ENCODE measurements at regions not wholly inside any gene's neighbourhood (a gene's known extent, or its start where the extent isn't known, plus 50 kb on each side); places are given as distances from the start of the nearest gene placed in this dataset.
A peak's percentile ranks its signal among the peaks of the same experiment; 100 is the strongest.

DNA sequence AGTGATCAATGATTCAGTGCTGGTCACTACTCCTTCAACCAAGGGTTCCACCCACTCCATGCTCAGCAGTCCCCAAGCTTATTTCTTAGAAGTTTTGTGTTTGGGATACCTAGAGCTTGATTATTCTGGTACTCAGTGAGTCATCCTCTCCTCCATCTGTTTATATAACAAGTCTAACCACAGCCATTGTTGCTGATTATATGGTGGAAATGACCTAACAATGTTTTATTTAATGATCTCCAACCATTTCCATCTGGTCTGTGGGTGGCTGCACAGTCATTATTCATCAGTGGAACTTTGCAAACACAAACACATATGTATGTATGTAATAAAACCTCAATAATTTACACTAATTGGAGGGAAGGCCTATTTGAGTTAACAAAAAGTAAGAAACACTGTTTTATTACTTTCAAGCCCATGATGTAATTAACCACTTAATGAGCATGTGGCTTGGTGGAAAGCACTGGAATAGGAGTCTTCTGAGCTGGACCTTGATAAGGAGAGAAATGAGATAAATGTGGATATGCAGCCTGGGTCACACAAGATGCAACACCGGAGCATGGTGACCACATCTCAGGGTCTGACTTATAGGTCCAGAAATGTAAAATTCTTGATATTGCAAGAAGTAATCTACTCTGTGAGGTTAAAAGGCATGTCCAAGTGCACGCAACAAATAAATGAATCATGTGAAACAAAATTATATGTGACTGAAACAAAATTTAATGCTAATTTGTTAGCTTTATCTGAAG lies 99.0 kb upstream of the WLS start:
- DNase-seq (ENCODE audit: low read depth in 2 of 2) = peak; percentile 66 to 74

DNA sequence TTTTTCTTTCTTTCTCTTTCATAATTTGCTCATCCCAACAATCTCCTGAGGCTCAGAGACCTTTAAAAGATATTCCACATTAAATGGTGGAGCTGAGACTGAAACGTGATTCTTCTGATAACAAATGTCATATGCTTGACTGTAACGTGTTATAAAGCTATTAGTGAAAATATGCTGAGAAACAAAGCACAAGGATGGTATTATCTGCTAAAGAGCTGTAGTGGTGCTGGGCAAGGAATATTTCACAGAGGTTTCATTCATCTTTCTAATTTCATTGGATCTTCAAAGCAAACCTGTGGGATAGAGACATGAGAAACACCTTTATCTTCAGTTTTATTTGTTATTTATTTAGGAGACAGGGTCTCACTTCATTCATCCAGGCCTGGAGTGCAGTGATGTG lies 98.1 kb upstream of the WLS start:
- DNase-seq (ENCODE audit: low read depth in 2 of 2) = no peak

DNA sequence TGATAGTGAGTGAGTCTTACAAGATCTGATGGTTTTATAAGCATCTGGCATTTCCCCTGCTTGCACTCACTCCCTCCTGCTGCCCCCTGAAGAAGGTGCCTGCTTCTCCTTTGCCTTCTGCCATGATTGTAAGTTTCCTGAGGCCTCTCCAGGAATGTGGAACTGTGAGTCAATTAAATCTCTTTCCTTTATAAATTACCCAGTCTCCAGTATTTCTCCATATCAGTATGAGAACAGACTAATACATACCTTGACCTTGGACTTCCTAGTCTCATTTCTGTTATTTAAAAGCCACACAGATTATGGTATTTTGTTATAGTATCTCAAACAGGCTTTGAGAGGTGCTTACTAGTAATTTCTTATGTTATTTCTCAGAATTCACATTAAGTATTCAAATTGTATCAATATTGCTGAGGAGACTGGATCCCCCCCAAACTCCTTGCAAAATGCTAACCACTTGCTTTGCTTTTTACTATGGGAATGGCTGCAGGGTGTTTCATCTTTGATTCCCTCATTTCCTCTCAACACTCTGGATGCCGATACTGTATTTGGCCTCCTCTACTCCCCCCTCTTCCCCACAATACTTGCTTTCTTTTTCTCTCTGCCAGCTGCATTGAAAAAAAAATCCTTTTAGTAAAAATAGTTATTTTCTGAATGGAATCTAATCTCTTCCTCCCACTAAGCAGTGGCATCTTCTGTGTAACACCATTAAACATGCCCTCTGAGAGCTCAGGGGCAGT lies 96.9 kb upstream of the WLS start:
- no peak for DNase-seq (ENCODE audit: low read depth in 2 of 2)

GRCh38 chr1:68328490-68328889 lies 96.2 kb upstream of the WLS start:
- no peak for DNase-seq (ENCODE audit: low read depth in 2 of 2)

DNA sequence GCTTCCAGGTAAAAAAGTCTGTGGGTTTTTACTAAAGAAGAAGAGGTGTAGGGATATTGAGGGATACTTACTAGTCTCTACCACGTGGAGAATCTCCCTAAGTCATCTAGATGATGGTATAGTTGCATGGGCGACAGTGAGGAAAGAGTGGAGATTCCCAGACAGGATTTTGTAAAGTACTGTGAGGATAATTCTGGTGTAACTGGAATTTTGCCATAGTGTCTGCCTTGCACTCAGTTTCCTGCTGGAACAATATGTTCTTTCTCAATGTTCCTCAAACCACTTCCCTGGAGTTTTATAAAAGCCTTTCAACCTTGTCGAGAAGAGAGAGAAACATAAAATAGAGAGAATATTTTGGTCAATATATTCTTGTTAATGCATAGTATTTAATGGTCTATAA lies 95.1 kb upstream of the WLS start:
- no peak for DNase-seq (ENCODE audit: low read depth in 2 of 2)

- DNase-seq (ENCODE audit: low read depth in 2 of 2) = no peak
Measured at GRCh38 chr1:68326481-68326880, 94.2 kb upstream of the WLS start.

- no peak for DNase-seq (ENCODE audit: low read depth in 2 of 2)
Measured at GRCh38 chr1:68324316-68324715, 92.0 kb upstream of the WLS start.

DNA sequence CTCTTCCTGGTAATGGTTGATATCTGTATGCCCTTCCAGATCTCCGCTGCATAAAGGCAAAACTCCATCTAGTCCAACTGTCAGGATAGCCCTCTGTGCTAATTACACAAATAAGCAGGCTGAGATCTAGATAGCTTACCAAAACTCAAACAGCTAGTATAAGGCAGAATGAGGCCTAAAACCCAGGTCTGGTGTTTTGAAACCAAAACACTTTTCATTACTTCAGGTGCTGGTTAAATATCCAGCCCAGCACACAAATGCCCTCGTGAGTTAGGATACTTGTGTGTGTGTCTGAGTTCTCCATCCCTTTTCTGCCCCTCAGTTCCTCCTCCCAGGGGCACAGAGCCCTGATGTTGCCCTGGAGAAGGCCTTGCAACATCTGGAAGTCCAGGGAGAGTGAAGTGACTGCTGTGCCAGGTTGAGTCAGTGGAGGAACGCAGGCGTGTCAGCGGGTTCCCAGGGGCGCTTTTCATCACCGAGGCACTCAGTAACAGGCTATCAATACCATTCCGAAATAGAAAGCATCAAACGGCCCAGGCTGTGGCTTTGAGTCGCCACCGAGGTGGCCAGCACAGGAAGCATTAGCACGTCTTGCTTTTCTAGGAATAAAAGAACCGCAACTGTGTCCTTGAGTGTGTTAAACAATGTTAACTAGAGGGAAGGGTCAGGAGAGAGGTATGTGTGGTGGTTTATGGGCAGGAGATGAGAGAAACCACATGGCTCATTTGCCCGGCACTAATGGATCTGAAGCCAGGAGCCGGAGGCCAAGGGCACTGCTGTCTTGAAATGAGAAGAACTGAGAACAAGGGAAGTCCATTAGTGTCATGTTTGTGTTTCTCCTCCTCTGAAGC lies 90.7 kb upstream of the WLS start:
- DNase-seq (ENCODE audit: low read depth in 2 of 2) = no peak

DNA sequence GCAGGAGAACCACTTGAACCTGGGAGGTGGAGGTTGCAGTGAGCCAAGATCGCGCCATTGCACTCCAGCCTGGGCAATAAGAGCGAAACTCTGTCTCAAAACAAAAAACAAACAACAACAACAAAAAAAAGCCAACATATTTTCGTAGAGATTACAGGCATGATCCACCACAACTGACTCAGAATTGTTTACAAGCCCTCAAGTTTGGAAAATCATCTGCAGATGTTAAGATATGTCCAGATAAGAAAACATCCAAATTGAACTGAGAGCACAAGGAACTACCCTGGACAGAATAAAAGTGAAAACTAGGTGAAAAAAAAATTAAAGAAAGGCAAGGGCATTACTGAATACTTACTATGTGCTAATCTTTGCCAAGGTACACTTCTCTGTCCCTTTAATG lies 89.8 kb upstream of the WLS start:
- no peak for DNase-seq (ENCODE audit: low read depth in 2 of 2)

DNA sequence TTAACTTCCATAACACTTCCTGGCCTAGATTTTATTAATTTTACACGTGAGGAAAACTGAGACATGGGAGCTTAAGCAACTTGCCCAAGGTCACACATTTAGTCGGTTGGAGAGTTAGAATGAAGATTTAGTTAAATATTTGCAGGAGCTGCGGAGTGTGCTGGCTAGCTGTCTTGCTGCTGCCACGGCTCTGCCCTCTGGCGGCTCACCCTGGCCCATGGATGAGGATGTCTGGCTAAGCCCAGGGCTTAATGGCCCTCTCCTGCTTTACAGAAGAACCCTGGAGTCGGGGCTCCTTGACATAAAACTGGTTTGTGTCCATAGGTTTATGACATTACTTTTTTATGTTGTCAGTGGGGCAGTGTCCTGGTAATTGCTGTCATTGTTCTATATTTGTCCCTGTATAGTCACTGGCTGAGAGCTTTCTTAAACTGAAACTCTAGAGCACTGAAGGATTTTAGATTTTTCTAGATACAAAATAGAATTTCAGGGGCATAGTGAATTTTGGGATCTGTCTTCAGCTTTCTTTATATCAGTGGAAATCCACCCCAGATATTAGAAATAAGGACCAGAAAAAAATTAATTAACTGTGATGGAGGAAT lies 88.9 kb upstream of the WLS start:
- no peak for DNase-seq (ENCODE audit: low read depth in 2 of 2)

GRCh38 chr1:68320349-68320748 lies 88.0 kb upstream of the WLS start:
- no peak for DNase-seq (ENCODE audit: low read depth in 2 of 2)

- no peak for DNase-seq (ENCODE audit: low read depth in 2 of 2)
Measured at GRCh38 chr1:68319907-68320306, 87.6 kb upstream of the WLS start.

- no peak for DNase-seq (ENCODE audit: low read depth in 2 of 2)
Measured at GRCh38 chr1:68317543-68317942, 85.2 kb upstream of the WLS start.

DNA sequence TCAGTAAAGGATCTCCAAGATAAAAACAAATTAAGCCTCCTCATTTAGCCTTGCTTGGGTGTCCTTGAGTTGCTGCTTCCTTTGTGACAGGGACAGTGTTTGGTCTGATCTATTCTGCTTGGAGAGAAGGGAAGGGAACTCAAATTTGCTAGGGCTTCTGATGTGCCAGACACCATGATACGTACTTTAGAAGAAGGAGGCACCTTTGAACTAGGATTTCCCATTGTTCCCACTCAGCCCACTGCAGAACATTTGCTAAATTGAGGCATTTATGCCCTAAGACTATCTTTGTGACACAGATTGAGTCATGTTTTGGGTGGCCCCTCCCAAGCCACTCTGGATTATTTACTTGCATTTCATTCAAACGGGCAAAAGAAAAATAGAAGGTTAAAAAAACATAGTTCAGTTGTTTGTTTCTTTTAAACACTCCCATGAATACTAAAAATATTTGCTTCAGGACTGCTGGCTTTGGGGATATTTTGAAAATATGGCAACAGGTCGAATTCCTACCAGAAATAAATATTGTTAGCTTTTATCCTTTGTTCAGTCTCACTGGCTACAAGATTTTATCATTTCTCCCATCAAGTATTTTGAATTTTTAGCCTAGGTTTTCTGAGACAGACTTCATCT lies 81.9 kb upstream of the WLS start:
- no peak for DNase-seq (ENCODE audit: low read depth in 2 of 2)

GRCh38 chr1:68313735-68314134 lies 81.4 kb upstream of the WLS start:
- no peak for DNase-seq (ENCODE audit: low read depth in 2 of 2)

DNA sequence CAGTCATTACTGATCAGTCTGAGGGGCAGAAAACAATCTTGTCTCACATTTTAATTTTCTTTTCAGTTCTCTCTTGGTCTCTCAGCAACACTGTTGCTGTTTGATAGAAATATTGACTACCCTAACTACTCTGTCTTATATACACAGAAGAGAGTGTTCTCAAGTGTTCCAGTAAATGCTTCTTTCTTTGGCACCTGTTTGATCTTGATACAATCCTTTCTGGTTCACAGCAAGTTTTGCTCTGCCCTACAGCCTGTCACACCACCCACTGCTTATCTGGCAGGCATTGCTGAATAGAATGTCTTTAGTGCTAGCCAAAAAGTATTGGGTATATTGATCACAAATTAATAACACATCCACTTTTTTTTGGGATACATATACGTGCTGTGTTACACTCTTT lies 75.7 kb upstream of the WLS start:
- no peak for DNase-seq (ENCODE audit: low read depth in 2 of 2)

- DNase-seq (ENCODE audit: low read depth in 2 of 2) = no peak
Measured at GRCh38 chr1:68307378-68307787, 75.1 kb upstream of the WLS start.

- DNase-seq (ENCODE audit: low read depth in 2 of 2) = no peak
Measured at GRCh38 chr1:68301471-68302001, 69.2 kb upstream of the WLS start.

- no peak for DNase-seq (ENCODE audit: low read depth in 2 of 2)
Measured at GRCh38 chr1:68294367-68295066, 62.2 kb upstream of the WLS start.

DNA sequence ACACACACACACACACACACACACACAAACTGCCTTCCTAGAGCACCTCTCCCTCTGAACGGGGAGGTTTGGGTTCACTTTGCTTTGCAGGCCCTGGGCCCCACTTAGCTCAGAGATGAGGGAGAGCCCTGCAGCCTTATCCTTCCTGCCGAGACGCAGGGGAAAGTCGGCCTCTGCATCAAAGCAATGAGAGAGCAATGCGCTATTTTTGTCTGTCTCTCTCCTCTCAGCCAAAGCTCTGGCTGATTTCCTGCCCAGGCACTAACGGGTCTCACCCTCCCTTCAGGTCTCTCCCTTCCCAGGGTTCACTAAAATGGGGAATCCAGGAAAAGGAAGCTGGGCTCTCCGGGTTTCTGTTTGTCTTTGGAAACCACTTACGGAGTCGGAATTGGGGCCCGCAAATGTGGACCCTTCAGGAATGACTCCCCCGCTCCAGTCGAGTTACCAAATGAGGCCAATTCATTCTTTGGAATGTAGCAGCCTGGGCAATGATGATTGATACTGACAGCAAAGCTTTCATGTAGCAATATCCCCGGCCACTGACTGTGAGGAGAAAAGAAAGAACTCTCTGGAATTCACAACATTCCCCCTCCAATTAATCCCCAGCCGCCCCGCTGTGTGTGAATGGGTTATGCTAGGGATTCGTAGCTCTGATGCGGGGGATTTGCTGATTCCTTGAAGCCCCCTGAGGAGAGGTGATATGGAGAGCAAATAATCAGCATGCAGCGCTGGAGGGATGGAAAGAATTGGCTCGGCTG lies 61.5 kb upstream of the WLS start:
- peak; percentile 73 to 76 for DNase-seq (ENCODE audit: low read depth in 2 of 2)
